Fibroblast of lung (primary cell): ENCODE measurements at regions not wholly inside any gene's neighbourhood (a gene's known extent, or its start where the extent isn't known, plus 50 kb on each side); places are given as distances from the start of the nearest gene placed in this dataset.

Experiments used
- CTCF ChIP-seq, 2 donors: IDR thresholded peaks in 1 of 2; conservative IDR thresholded peaks in 1 of 2; 1 replicate in 1 of 2; 2 replicates in 1 of 2; pipeline ENCODE4 v1.5.1; 2011 to 2012; ENCODE audit warnings: low read length in 2 of 2, control low read depth in 1 of 2, inconsistent platforms in 1 of 2, low read depth in 1 of 2, mild to moderate bottlenecking in 1 of 2
- EZH2 ChIP-seq: IDR thresholded peaks from 2 replicates; pipeline ENCODE4 v1.5.1; 2012; ENCODE audit warnings: low read length, control low read depth, mild to moderate bottlenecking; ENCODE audit errors: missing control alignments

GRCh38 chr7:51658684-51659083 is 342.1 kb upstream of the COBL start:
- TF ChIP-seq CTCF (conservative IDR thresholded peaks at IDR 0.05 in 1 of 2, IDR thresholded peaks at IDR 0.05 in 1 of 2; ENCODE audit: low read depth in 1 of 2, low read length in 2 of 2): no peak
- no peak for TF ChIP-seq EZH2
